H9 (cell line): ENCODE measurements at regions not wholly inside any gene's neighbourhood (a gene's known extent, or its start where the extent isn't known, plus 50 kb on each side); places are given as distances from the start of the nearest gene placed in this dataset.

Source experiments
- DNase-seq: peaks from one replicate; pipeline ENCODE4 v3.0.0-alpha.2; 2017
- H2AFZ ChIP-seq: one replicate; pipeline ENCODE4 v1.6.1; 2013; ENCODE audit warnings: mild to moderate bottlenecking, low read length, control low read depth, moderate library complexity
- H2AK5ac ChIP-seq: 2 replicates; pipeline ENCODE4 v1.6.1; 2013; ENCODE audit warnings: low read length, control low read depth, mixed read lengths; ENCODE audit not compliant: insufficient read length
- H2BK120ac ChIP-seq: one replicate; pipeline ENCODE4 v1.6.1; 2013; ENCODE audit warnings: low read depth, mild to moderate bottlenecking, low read length, control low read depth, inconsistent platforms; ENCODE audit not compliant: poor library complexity, severe bottlenecking
- H2BK12ac ChIP-seq: 2 replicates; pipeline ENCODE4 v1.6.1; 2013; ENCODE audit warnings: low read length, control low read depth, mixed read lengths, low read depth; ENCODE audit not compliant: insufficient read length
- H2BK15ac ChIP-seq: 2 replicates; pipeline ENCODE4 v1.6.1; 2013; ENCODE audit warnings: low read depth, low read length, control low read depth
- H2BK20ac ChIP-seq: one replicate; pipeline ENCODE4 v1.6.1; 2013; ENCODE audit warnings: low read depth, mild to moderate bottlenecking, low read length, control low read depth, inconsistent platforms; ENCODE audit not compliant: poor library complexity, severe bottlenecking
- H2BK5ac ChIP-seq: 2 replicates; pipeline ENCODE4 v1.6.1; 2013; ENCODE audit warnings: low read length, control low read depth, mixed read lengths; ENCODE audit not compliant: insufficient read length
- H3K14ac ChIP-seq: 2 replicates; pipeline ENCODE4 v1.6.1; 2013; ENCODE audit warnings: low read length, control low read depth; ENCODE audit not compliant: insufficient read depth
- H3K18ac ChIP-seq: 2 replicates; pipeline ENCODE4 v1.6.1; 2013; ENCODE audit warnings: low read depth, mild to moderate bottlenecking, mixed read lengths, low read length, control low read depth; ENCODE audit not compliant: insufficient read length
- H3K23ac ChIP-seq: 2 replicates; pipeline ENCODE4 v1.6.1; 2013; ENCODE audit warnings: low read length, control low read depth, mixed read lengths, low read depth; ENCODE audit not compliant: insufficient read length
- H3K23me2 ChIP-seq: 2 replicates; pipeline ENCODE4 v1.6.1; 2013; ENCODE audit warnings: low read depth, mild to moderate bottlenecking, mixed read lengths, low read length, control low read depth; ENCODE audit not compliant: insufficient read length, poor library complexity, severe bottlenecking
- H3K27ac ChIP-seq: 2 replicates; pipeline ENCODE4 v1.5.1; 2013; ENCODE audit warnings: low read length, control low read depth, mixed read lengths, low read depth; ENCODE audit not compliant: insufficient read length
- H3K27me3 ChIP-seq: 2 replicates; pipeline ENCODE4 v1.6.1; 2013; ENCODE audit warnings: low read length, control low read depth, inconsistent platforms; ENCODE audit not compliant: insufficient read depth
- H3K4ac ChIP-seq: 2 replicates; pipeline ENCODE4 v1.6.1; 2013; ENCODE audit warnings: low read depth, mild to moderate bottlenecking, control low read depth, inconsistent platforms, low read length, moderate library complexity
- H3K4me1 ChIP-seq: 2 replicates; pipeline ENCODE4 v1.6.1; 2013; ENCODE audit warnings: low read length, control low read depth, inconsistent platforms; ENCODE audit not compliant: insufficient read depth
- H3K4me2 ChIP-seq: 2 replicates; pipeline ENCODE4 v1.6.1; 2013; ENCODE audit warnings: low read length, control low read depth, mixed read lengths; ENCODE audit not compliant: insufficient read length, insufficient read depth
- H3K56ac ChIP-seq: 2 replicates; pipeline ENCODE4 v1.6.1; 2013; ENCODE audit warnings: low read depth, mild to moderate bottlenecking, mixed read lengths, low read length, control low read depth; ENCODE audit not compliant: insufficient read length
- H3K79me1 ChIP-seq: 2 replicates; pipeline ENCODE4 v1.6.1; 2013; ENCODE audit warnings: low read depth, mild to moderate bottlenecking, moderate library complexity, low read length, control low read depth, inconsistent platforms; ENCODE audit not compliant: insufficient read depth, poor library complexity, severe bottlenecking
- H3K79me2 ChIP-seq: 2 replicates; pipeline ENCODE4 v1.6.1; 2013; ENCODE audit warnings: low read length, control low read depth, inconsistent platforms; ENCODE audit not compliant: insufficient read depth
- H3K9ac ChIP-seq: 2 replicates; pipeline ENCODE4 v1.6.1; 2013; ENCODE audit warnings: low read length, control low read depth, mixed read lengths; ENCODE audit not compliant: insufficient read length; ENCODE audit errors: extremely low read depth
- H3K9me3 ChIP-seq: one replicate; pipeline ENCODE4 v1.6.1; 2013; ENCODE audit warnings: low read depth, low read length, inconsistent platforms; ENCODE audit not compliant: control insufficient read depth
- H3T11ph ChIP-seq: one replicate; pipeline ENCODE4 v1.6.1; 2013; ENCODE audit warnings: mild to moderate bottlenecking, low read length, control low read depth, inconsistent platforms
- H4K20me1 ChIP-seq: one replicate; pipeline ENCODE4 v1.6.1; 2013; ENCODE audit not compliant: control insufficient read depth, insufficient read length, insufficient read depth
- H4K5ac ChIP-seq: 2 replicates; pipeline ENCODE4 v1.6.1; 2013; ENCODE audit warnings: low read depth, mild to moderate bottlenecking, mixed read lengths, low read length, control low read depth; ENCODE audit not compliant: insufficient read length
- H4K8ac ChIP-seq: replicated peaks from 2 replicates; pipeline ENCODE4 v1.6.1; 2013; ENCODE audit warnings: low read length, control low read depth, mixed read lengths, low read depth; ENCODE audit not compliant: insufficient read length
- H4K91ac ChIP-seq: 2 replicates; pipeline ENCODE4 v1.6.1; 2013; ENCODE audit warnings: low read depth, mild to moderate bottlenecking, moderate library complexity, mixed read lengths, low read length, control low read depth; ENCODE audit not compliant: insufficient read length
- H3K27ac Mint-ChIP-seq, 3 experiments: 2 replicates in 2 of 3; 3 replicates in 1 of 3; pipeline ENCODE4 v1.8.0; 2020 to 2021; ENCODE audit warnings: mixed read lengths in 3 of 3, mild to moderate bottlenecking in 1 of 3, moderate library complexity in 1 of 3
- H3K27me3 Mint-ChIP-seq: 2 replicates; pipeline ENCODE4 v1.8.0; 2021; ENCODE audit warnings: low read depth, mild to moderate bottlenecking, moderate library complexity, mixed read lengths
- H3K36me3 Mint-ChIP-seq, 3 experiments: 2 replicates in 2 of 3; 3 replicates in 1 of 3; pipeline ENCODE4 v1.8.0; 2020 to 2021; ENCODE audit warnings: low read depth in 3 of 3, mixed read lengths in 3 of 3; ENCODE audit not compliant: insufficient read depth in 1 of 3
- H3K4me1 Mint-ChIP-seq, 2 experiments: 2 replicates each; pipeline ENCODE4 v1.8.0; 2020; ENCODE audit warnings: mixed read lengths in 2 of 2
- H3K4me3 Mint-ChIP-seq, 2 experiments: 2 replicates in 1 of 2; 3 replicates in 1 of 2; pipeline ENCODE4 v1.8.0; 2020 to 2021; ENCODE audit warnings: mild to moderate bottlenecking in 2 of 2, mixed read lengths in 2 of 2, moderate library complexity in 1 of 2
- H3K9me3 Mint-ChIP-seq, 2 experiments: 2 replicates in 1 of 2; 3 replicates in 1 of 2; pipeline ENCODE4 v1.8.0; 2020; ENCODE audit warnings: mild to moderate bottlenecking in 2 of 2, mixed read lengths in 2 of 2, moderate library complexity in 1 of 2
- CTCF ChIP-seq: fragments of 200-600 bp; sonication (generic); conservative IDR thresholded peaks from 3 replicates; pipeline ENCODE4 v1.8.0; 2021; ENCODE audit warnings: antibody characterized with exemption, mild to moderate bottlenecking
- WGBS: extraction: QIAGEN DNeasy Blood & Tissue Kit; methylation state at CpG from one replicate; pipeline ENCODE4 v1.1.7; 2013; ENCODE audit warnings: missing lambda C conversion rate, low lambda C conversion rate, mixed read lengths; ENCODE audit not compliant: insufficient read length; ENCODE audit errors: extremely low coverage; 5-methylcytosine and 5-hydroxymethylcytosine counted together

DNA sequence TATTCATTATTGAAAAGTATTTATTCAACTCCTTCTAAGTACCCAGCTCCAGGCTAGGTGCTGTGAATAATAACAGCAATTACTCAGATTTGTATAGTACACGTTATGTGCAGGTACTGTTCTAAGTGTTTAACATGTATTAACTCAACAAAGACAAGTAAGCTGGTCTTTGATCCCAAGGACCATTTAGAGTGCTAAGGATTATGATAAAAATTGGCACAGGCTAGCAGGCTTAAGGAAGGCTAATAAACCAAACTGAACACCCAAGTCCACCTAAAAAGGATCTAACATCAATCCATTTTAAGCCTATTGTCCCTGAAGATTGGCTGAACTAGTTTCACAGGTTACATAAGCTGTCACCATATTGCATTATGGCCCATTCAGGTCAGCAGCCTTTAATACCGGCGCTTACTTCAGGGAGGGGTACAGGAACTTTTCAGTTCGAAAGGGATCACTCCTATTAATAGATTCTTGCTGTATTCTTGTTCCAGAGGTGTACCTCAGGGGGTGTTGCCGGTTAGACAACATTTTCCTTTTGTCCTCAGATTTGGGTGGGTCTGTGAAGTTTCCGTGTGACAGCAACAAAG lies 99.0 kb upstream of the GMDS start:
- no peaks in the 10 kb centered on the region for H3K9me3 ChIP-seq
- Mint-ChIP-seq H3K4me1 (peaks cover 2 to 9% of the 10 kb centered on the region in 2 experiments; a peak in 3 of 4 replicates), H3K4me3 (no peak overlapping the region), H3K9me3 (peaks cover 2 to 3% of the 10 kb centered on the region in 2 experiments; a peak in 1 of 5 replicates), H3K27ac (no peak overlapping the region), H3K36me3 (peaks cover 0 to under 1% (median 0%) of the 10 kb centered on the region in 3 experiments; a peak in 1 of 7 replicates), H3K27me3 (no peaks in the 10 kb centered on the region)
- DNase-seq: no peak
- no peak overlapping the region for H3K4ac ChIP-seq
- no peak overlapping the region for H2BK120ac ChIP-seq
- no peak for TF ChIP-seq CTCF
- no peak overlapping the region for H3K14ac ChIP-seq
- no peak overlapping the region for H3K18ac ChIP-seq
- no peak overlapping the region for H4K8ac ChIP-seq
- H4K5ac ChIP-seq: no peak overlapping the region
- H3K56ac ChIP-seq: no peak overlapping the region
- no peaks in the 10 kb centered on the region for H4K20me1 ChIP-seq
- H2AFZ ChIP-seq: no peak overlapping the region
- H4K91ac ChIP-seq: no peak overlapping the region
- H3K4me1 ChIP-seq: no peaks in the 10 kb centered on the region
- no peak overlapping the region for H3K27ac ChIP-seq
- H3K79me1 ChIP-seq: no peaks in the 10 kb centered on the region
- H3K9ac ChIP-seq: no peak overlapping the region
- no peaks in the 10 kb centered on the region for H3K23me2 ChIP-seq
- no peak overlapping the region for H3K4me2 ChIP-seq
- H2BK5ac ChIP-seq: no peak overlapping the region
- no peak overlapping the region for H2BK20ac ChIP-seq
- H3T11ph ChIP-seq: no peak overlapping the region
- no peak overlapping the region for H2BK15ac ChIP-seq
- no peaks in the 10 kb centered on the region for H3K27me3 ChIP-seq
- H3K79me2 ChIP-seq: no peaks in the 10 kb centered on the region
- no peak overlapping the region for H3K23ac ChIP-seq
- WGBS: no CpG with 5 or more reads among the region's 6 CpGs
- no peak overlapping the region for H2AK5ac ChIP-seq
- no peak overlapping the region for H2BK12ac ChIP-seq
